HG03378 (cell line): ENCODE measurements at regions not wholly inside any gene's neighbourhood (a gene's known extent, or its start where the extent isn't known, plus 50 kb on each side); places are given as distances from the start of the nearest gene placed in this dataset.
"Not testable (repeated sequence)": the region's sequence is repeated elsewhere in the genome, so short reads cannot be mapped to it uniquely, and the experiment has no call there.

Source experiments
- ATAC-seq: cut with Tn5 transposase; IDR thresholded peaks from one replicate; pipeline ENCODE4 v1.9.1; 2021; ENCODE audit warnings: mild to moderate bottlenecking, moderate library complexity; ENCODE audit not compliant: unreplicated experiment

GRCh38 chr6:144519426-144519825, 234.3 kb downstream of the UTRN start:
- no peak for ATAC-seq

GRCh38 chr6:144528743-144529425, 243.7 kb downstream of the UTRN start:
- ATAC-seq: no peak

- ATAC-seq: no peak
These were observed 245.0 kb downstream of the UTRN start for GRCh38 chr6:144530118-144530517.

DNA sequence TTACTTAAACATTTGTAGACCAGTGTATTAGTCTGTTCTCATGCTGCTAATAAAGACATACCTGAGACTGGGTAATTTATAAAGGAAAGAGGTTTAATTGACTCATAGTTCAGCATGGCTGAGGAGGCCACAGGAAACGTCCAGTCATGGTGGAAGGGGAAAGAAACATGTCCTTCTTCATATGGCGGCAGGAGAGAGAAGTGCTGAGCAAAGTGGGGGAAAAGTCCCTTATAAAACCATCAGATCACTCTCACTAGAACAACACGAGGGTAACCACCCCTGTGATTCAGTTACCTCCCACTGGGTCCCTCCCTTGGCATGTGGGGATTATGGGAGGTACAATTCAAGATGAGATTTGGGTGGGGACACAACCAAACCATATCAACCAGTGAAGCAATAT, 247.1 kb downstream of the UTRN start:
- not testable (repeated sequence) for ATAC-seq

- ATAC-seq: no peak
These were observed 249.0 kb downstream of the UTRN start for GRCh38 chr6:144534180-144534579.

- no peak for ATAC-seq
These were observed 250.5 kb downstream of the UTRN start for GRCh38 chr6:144535630-144536029.

- ATAC-seq: no peak
These were observed 250.9 kb downstream of the UTRN start for GRCh38 chr6:144536079-144536478.

GRCh38 chr6:144543006-144543871, 258.1 kb downstream of the UTRN start:
- ATAC-seq: no peak

GRCh38 chr6:144544266-144544830, 259.2 kb downstream of the UTRN start:
- no peak for ATAC-seq

DNA sequence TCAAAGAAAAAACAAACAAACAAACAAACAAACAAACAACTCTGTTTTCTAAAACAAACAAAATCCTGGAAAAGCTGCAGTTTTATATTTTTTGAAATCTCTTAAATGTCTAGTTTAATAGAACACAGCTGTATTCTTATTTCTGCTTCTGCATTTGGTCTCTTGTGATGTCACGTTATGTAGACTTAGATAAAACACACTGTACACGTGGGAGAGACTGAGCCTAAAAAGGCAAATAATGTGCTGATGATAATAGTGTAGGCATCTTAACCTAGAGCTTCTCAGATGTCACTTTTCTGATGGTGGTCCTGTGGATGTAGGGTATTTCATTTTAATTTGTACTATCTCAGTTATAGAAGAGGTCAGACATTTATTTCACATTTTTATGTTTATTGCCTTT, 261.7 kb downstream of the UTRN start:
- ATAC-seq: no peak

DNA sequence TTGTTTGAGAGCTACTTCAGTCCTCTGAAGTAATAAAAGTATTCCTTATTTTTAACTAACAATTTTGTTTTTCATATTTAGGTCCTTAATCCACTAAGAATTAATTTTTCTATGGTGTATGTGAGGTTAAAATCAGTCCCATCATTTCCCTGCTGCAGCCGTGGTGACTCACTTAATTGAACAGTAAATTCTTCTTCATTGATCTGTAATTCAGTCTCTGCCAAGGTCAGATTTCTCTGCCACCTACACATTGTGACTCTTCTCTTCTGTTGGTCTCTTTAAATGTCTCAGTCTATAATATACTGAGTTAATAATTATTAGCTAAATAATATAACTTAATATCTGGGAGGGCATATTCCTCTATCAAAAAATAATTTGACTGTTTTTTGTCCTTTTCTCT, 262.3 kb downstream of the UTRN start:
- no peak for ATAC-seq

DNA sequence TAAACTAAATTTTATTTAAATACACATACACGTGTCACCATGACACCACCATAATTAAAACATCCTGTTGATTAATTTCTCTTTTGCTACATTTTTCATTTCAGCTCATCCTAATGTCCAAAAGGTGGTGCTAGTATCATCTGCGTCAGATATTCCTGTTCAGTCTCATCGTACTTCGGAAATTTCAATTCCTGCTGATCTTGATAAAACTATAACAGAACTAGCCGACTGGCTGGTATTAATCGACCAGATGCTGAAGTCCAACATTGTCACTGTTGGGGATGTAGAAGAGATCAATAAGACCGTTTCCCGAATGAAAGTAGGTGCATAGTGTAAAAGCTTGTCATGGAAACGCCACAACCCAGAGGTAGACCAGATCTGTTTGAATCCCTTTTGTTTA, 263.4 kb downstream of the UTRN start:
- ATAC-seq: no peak

- no peak for ATAC-seq
These were observed 265.0 kb downstream of the UTRN start for GRCh38 chr6:144549837-144550747.

DNA sequence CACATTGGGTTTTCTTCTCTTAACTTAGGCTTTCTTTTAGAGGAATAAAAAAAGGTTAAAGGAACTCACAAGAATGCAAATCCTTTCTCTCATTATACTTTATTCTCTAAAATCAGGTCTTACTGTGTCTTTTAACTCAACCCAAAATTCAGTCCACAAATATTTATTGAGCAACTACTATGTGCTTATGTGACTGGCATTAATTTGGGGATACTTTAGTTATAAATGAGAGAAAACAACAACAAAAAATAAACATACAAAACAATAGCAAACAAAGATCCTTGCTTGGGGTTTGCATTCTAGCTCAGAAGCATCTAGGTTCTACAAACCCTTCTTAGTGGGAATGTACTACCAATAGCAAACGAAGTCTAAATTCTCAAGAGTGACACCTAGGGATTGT, 266.2 kb downstream of the UTRN start:
- ATAC-seq: no peak

- ATAC-seq: no peak
These were observed 269.9 kb downstream of the UTRN start for GRCh38 chr6:144555066-144555465.

- no peak for ATAC-seq
These were observed 274.9 kb downstream of the UTRN start for GRCh38 chr6:144559865-144560593.

- ATAC-seq: no peak
These were observed 276.4 kb downstream of the UTRN start for GRCh38 chr6:144561455-144562043.

DNA sequence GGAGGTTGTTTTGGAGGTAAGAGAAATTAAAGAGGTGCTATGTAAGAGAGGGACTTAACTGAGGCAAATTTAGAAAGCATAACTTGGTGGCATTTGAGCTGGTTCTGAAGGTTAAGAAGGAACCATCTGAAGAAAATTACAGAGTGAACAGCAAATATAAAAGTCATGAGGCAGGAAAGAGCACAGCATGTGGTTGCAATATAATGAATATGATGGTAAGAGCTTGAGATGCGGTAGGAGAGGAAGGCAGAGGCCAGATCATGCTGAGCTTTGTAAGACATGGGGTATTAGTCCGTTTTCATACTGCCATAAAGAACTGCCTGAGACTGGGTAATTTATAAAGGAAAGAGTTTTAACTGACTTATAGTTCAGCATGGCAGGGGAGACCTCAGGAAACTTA, 279.1 kb downstream of the UTRN start:
- no peak for ATAC-seq

DNA sequence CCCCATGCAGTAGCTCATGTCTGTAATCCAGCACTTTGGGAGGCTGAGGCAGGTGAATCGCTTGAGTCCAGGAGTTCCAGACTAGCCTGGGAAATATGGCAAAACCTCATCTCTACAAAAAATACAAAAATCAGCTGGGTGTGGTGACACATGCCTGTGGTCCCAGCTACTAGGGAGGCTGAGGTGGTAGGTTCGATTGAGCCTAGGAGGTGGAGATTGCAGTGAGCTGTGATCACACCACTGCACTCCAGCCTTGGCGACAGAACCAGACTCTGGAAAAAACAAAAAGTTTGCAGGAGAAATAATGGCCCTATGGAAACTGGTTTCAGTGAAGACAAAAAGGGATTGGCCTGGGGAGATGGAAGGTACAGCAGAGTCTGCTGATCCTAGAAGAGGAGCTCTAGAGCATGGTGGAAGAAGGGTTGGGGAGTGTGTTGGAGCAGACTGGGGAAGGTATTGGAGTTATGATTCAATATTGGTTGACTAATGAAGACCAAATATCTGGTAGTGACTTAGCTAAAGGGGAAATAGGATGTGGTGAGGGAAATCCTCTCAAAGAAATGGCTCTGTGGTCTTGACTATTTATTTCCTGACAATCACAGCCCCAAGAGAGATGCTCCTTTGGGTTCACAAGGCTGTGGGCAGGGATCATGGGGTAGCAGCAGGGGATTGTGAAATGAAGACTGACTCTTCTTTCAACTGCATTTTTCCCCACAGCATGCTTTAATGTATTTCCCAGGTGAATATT, 281.9 kb downstream of the UTRN start:
- ATAC-seq: no peak
